Transverse colon (tissue), 3 donors: ENCODE measurements at regions not wholly inside any gene's neighbourhood (a gene's known extent, or its start where the extent isn't known, plus 50 kb on each side); places are given as distances from the start of the nearest gene placed in this dataset.

Experiments used
- CTCF ChIP-seq, 5 experiments: fragments of 200-600 bp in 3 of 5; fragments of 450-650 bp in 2 of 5; sonication (generic) in 3 of 5; IDR thresholded peaks; 1 replicate in 2 of 5; 2 replicates in 3 of 5; pipeline ENCODE4 v1.5.1; 2016 to 2017; ENCODE audit warnings: antibody characterized with exemption in 5 of 5, inconsistent platforms in 3 of 5, mild to moderate bottlenecking in 2 of 5, moderate library complexity in 1 of 5
- EP300 ChIP-seq: sonication (generic); formaldehyde crosslinking; IDR thresholded peaks from one replicate; pipeline ENCODE4 v1.6.1; 2017; ENCODE audit warnings: antibody characterized with exemption, low read depth

DNA sequence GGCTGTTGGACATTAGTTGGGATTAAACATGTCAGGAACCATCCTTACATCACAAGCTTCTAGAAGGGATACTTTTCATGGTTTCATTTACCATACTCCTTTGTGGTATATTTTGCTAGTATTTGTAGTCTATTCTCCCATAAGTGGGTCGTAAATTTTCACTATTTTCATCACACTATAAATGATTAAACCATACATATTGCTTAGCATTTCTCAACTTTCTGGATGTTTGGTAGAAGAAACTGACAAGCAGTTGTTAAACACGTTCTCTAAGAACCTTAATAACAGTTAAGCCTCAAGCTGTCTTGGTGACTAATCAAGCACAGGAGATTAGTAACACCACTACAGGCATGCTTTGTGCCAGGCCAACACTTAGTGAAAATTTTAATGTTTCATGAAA, 375.5 kb downstream of the NAF1 start:
- TF ChIP-seq CTCF (IDR thresholded peaks at IDR 0.05): no peak
- no peak for TF ChIP-seq EP300
